ENCODE measurements at regions not wholly inside any gene's neighbourhood (a gene's known extent, or its start where the extent isn't known, plus 50 kb on each side); places are given as distances from the start of the nearest gene placed in this dataset.

DNA sequence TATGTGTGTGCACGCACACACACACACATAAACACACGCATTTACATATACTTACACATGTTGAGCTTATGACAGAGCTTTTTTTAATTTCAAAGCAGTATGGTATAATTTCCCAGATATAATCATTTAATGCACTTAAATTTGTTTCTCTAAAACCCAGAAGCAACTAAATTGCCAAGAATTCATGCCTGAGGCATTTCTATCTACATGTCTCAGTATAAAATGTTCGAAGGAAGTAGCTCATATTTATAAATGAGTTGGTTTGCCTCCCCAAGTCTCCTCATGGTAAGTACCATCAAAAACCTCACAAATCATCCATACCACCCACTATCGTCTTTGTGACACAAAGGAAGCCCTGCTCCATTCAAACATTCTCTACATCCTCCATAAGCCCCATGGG lies 130.6 kb downstream of the RPL22L1 start:
- DNase-seq (ENCODE audit: extremely low read depth in 1 of 4, low spot score in 3 of 4) (no peak), ATAC-seq (no peak), FAIRE-seq (no peak)
- Histone ChIP-seq H3K79me2 (ENCODE audit: control insufficient read depth, insufficient read depth, low read length) (no peaks in the 10 kb centered on the region), H3K4me1 (replicated peaks in 1 of 2; ENCODE audit: control insufficient read depth in 2 of 2, insufficient read depth in 2 of 2, low read length in 2 of 2) (peaks cover 0 to 9% of the 10 kb centered on the region in 2 experiments; a peak in 2 of 5 replicates), H3K36me3 (ENCODE audit: control insufficient read depth, insufficient read depth, low read length) (no peaks in the 10 kb centered on the region), H3K4me2 (ENCODE audit: insufficient read depth, low read length) (no peak overlapping the region), H3K9me1 (ENCODE audit: control insufficient read depth, insufficient read depth, low read length) (no peaks in the 10 kb centered on the region), H3K9ac (ENCODE audit: insufficient read depth in 1 of 2, low read depth in 2 of 2, low read length in 2 of 2) (no peak overlapping the region), H4K20me1 (replicated peaks; ENCODE audit: control insufficient read depth, insufficient read depth, low read length) (no peaks in the 10 kb centered on the region), H3K4me3 (no peak overlapping the region), H2AFZ (ENCODE audit: low read depth, low read length) (0 out of 2 replicates have a peak overlapping the region, but pooled peaks have one; percentile 84), H3K27ac (ENCODE audit: extremely low read depth, low read depth, low read length) (no peak overlapping the region), H3K27me3 (ENCODE audit: control insufficient read depth in 2 of 2, insufficient read depth in 2 of 2, low read length in 2 of 2) (no peaks in the 10 kb centered on the region), H3K9me3 (replicated peaks; ENCODE audit: control insufficient read depth, insufficient read depth, low read depth, low read length) (no peaks in the 10 kb centered on the region)
- in situ Hi-C loops (cut with MboI), result no loop called here
- intact Hi-C loops (cut with micrococcal nuclease), result no loop called here
- no TSS peak for BruUV-seq (replicated peaks)
- ChIA-PET CTCF (ENCODE audit: low intra/inter-chr PET ratio) (no interaction called here), POLR2A (interaction anchor here (0.8 to 3.7 kb wide), 3 partner anchors 9 to 39 kb away, joined by 3 to 18 read pairs (median 4); no protein-coding TSS in a partner anchor)
- WGBS (ENCODE audit: insufficient coverage, low coverage, missing lambda C conversion rate), result 78% methylated on average over 4 of the region's 4 CpGs
- TF ChIP-seq HNRNPH1 (optimal IDR thresholded peaks at IDR 0.05; ENCODE audit: low read depth, low read length), result no peak
- TF ChIP-seq, protein P1, sequence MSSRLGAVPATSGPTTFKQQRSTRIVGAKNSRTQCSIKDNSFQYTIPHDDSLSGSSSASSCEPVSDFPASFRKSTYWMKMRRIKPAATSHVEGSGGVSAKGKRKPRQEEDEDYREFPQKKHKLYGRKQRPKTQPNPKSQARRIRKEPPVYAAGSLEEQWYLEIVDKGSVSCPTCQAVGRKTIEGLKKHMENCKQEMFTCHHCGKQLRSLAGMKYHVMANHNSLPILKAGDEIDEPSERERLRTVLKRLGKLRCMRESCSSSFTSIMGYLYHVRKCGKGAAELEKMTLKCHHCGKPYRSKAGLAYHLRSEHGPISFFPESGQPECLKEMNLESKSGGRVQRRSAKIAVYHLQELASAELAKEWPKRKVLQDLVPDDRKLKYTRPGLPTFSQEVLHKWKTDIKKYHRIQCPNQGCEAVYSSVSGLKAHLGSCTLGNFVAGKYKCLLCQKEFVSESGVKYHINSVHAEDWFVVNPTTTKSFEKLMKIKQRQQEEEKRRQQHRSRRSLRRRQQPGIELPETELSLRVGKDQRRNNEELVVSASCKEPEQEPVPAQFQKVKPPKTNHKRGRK (tag; IDR thresholded peaks at IDR 0.05), result no peak
- TF ChIP-seq, protein P2, sequence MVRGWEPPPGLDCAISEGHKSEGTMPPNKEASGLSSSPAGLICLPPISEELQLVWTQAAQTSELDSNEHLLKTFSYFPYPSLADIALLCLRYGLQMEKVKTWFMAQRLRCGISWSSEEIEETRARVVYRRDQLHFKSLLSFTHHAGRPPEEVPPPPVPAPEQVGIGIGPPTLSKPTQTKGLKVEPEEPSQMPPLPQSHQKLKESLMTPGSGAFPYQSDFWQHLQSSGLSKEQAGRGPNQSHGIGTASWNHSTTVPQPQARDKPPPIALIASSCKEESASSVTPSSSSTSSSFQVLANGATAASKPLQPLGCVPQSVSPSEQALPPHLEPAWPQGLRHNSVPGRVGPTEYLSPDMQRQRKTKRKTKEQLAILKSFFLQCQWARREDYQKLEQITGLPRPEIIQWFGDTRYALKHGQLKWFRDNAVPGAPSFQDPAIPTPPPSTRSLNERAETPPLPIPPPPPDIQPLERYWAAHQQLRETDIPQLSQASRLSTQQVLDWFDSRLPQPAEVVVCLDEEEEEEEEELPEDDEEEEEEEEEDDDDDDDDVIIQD (CRISPR knock-in tag; IDR thresholded peaks at IDR 0.05), result no peak
- TF ChIP-seq NFE2 (IDR thresholded peaks at IDR 0.05; ENCODE audit: low read depth), result no peak
- TF ChIP-seq, protein P3, sequence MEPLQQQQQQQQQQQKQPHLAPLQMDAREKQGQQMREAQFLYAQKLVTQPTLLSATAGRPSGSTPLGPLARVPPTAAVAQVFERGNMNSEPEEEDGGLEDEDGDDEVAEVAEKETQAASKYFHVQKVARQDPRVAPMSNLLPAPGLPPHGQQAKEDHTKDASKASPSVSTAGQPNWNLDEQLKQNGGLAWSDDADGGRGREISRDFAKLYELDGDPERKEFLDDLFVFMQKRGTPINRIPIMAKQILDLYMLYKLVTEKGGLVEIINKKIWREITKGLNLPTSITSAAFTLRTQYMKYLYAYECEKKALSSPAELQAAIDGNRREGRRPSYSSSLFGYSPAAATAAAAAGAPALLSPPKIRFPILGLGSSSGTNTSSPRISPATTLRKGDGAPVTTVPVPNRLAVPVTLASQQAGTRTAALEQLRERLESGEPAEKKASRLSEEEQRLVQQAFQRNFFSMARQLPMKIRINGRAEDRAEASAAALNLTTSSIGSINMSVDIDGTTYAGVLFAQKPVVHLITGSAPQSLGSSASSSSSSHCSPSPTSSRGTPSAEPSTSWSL (CRISPR knock-in tag; IDR thresholded peaks at IDR 0.05; ENCODE audit: borderline replicate concordance), result no peak
- no peak for TF ChIP-seq ZNF551 (CRISPR knock-in tag; IDR thresholded peaks at IDR 0.05)
- TF ChIP-seq, protein P4, sequence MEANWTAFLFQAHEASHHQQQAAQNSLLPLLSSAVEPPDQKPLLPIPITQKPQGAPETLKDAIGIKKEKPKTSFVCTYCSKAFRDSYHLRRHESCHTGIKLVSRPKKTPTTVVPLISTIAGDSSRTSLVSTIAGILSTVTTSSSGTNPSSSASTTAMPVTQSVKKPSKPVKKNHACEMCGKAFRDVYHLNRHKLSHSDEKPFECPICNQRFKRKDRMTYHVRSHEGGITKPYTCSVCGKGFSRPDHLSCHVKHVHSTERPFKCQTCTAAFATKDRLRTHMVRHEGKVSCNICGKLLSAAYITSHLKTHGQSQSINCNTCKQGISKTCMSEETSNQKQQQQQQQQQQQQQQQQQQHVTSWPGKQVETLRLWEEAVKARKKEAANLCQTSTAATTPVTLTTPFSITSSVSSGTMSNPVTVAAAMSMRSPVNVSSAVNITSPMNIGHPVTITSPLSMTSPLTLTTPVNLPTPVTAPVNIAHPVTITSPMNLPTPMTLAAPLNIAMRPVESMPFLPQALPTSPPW (CRISPR knock-in tag; IDR thresholded peaks at IDR 0.05), result no peak
- TF ChIP-seq NFIX (CRISPR knock-in tag; IDR thresholded peaks at IDR 0.05; ENCODE audit: low read depth), result no peak
- TF ChIP-seq, protein P5, sequence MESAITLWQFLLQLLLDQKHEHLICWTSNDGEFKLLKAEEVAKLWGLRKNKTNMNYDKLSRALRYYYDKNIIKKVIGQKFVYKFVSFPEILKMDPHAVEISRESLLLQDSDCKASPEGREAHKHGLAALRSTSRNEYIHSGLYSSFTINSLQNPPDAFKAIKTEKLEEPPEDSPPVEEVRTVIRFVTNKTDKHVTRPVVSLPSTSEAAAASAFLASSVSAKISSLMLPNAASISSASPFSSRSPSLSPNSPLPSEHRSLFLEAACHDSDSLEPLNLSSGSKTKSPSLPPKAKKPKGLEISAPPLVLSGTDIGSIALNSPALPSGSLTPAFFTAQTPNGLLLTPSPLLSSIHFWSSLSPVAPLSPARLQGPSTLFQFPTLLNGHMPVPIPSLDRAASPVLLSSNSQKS (CRISPR knock-in tag; IDR thresholded peaks at IDR 0.05), result no peak
- TF ChIP-seq, protein P6, sequence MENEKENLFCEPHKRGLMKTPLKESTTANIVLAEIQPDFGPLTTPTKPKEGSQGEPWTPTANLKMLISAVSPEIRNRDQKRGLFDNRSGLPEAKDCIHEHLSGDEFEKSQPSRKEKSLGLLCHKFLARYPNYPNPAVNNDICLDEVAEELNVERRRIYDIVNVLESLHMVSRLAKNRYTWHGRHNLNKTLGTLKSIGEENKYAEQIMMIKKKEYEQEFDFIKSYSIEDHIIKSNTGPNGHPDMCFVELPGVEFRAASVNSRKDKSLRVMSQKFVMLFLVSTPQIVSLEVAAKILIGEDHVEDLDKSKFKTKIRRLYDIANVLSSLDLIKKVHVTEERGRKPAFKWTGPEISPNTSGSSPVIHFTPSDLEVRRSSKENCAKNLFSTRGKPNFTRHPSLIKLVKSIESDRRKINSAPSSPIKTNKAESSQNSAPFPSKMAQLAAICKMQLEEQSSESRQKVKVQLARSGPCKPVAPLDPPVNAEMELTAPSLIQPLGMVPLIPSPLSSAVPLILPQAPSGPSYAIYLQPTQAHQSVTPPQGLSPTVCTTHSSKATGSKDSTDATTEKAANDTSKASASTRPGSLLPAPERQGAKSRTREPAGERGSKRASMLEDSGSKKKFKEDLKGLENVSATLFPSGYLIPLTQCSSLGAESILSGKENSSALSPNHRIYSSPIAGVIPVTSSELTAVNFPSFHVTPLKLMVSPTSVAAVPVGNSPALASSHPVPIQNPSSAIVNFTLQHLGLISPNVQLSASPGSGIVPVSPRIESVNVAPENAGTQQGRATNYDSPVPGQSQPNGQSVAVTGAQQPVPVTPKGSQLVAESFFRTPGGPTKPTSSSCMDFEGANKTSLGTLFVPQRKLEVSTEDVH (IDR thresholded peaks at IDR 0.05; ENCODE audit: low read depth, partially characterized antibody), result no peak
- TF ChIP-seq MXI1 (IDR thresholded peaks at IDR 0.05; ENCODE audit: low read depth, low read length), result no peak
- no peak for TF ChIP-seq MAFG (tag; conservative IDR thresholded peaks at IDR 0.05)
- TF ChIP-seq TAF7 (tag; IDR thresholded peaks at IDR 0.05), result no peak

Measured in K562 (cell line).